Umbilical cord (tissue), 1 donor: ENCODE measurements at regions not wholly inside any gene's neighbourhood (a gene's known extent, or its start where the extent isn't known, plus 50 kb on each side); places are given as distances from the start of the nearest gene placed in this dataset.
"Not testable (repeated sequence)": the region's sequence is repeated elsewhere in the genome, so short reads cannot be mapped to it uniquely, and the experiment has no call there.

Experiments
- DNase-seq: peaks from one replicate; pipeline ENCODE4 v3.0.0-alpha.2; 2015; ENCODE audit warnings: low spot score

GRCh38 chr7:97234494-97234893, 117.0 kb downstream of the SDHAF3 start:
- DNase-seq: not testable (repeated sequence)

GRCh38 chr7:97246317-97246716, 128.8 kb downstream of the SDHAF3 start:
- no peak for DNase-seq

GRCh38 chr7:97258187-97258586, 140.7 kb downstream of the SDHAF3 start:
- DNase-seq: not testable (repeated sequence)

GRCh38 chr7:97269741-97270140, 152.2 kb downstream of the SDHAF3 start:
- DNase-seq: no peak

GRCh38 chr7:97270280-97270679, 152.8 kb downstream of the SDHAF3 start:
- no peak for DNase-seq

GRCh38 chr7:97271619-97272018, 154.1 kb downstream of the SDHAF3 start:
- DNase-seq: no peak

GRCh38 chr7:97272237-97272975, 154.9 kb downstream of the SDHAF3 start:
- DNase-seq: no peak

GRCh38 chr7:97275475-97275874, 158.0 kb downstream of the SDHAF3 start:
- no peak for DNase-seq

GRCh38 chr7:97280950-97281349, 163.5 kb downstream of the SDHAF3 start:
- DNase-seq: no peak

- DNase-seq: no peak
These were observed 167.8 kb downstream of the SDHAF3 start for GRCh38 chr7:97285348-97285747.

- no peak for DNase-seq
These were observed 175.5 kb downstream of the SDHAF3 start for GRCh38 chr7:97293031-97293430.

GRCh38 chr7:97298561-97298960, 181.1 kb downstream of the SDHAF3 start:
- no peak for DNase-seq

GRCh38 chr7:97305589-97305988, 188.1 kb downstream of the SDHAF3 start:
- DNase-seq: no peak

- no peak for DNase-seq
These were observed 190.1 kb downstream of the SDHAF3 start for GRCh38 chr7:97307521-97308108.

- no peak for DNase-seq
These were observed 196.4 kb downstream of the SDHAF3 start for GRCh38 chr7:97313900-97314299.

GRCh38 chr7:97317575-97317974, 200.1 kb downstream of the SDHAF3 start:
- no peak for DNase-seq

- not testable (repeated sequence) for DNase-seq
These were observed 212.4 kb downstream of the SDHAF3 start for GRCh38 chr7:97329871-97330270.

GRCh38 chr7:97337849-97338248, 220.4 kb downstream of the SDHAF3 start:
- no peak for DNase-seq

GRCh38 chr7:97342512-97342911, 225.0 kb downstream of the SDHAF3 start:
- no peak for DNase-seq

- no peak for DNase-seq
These were observed 228.9 kb downstream of the SDHAF3 start for GRCh38 chr7:97346349-97346748.

- no peak for DNase-seq
These were observed 234.0 kb downstream of the SDHAF3 start for GRCh38 chr7:97351488-97351887.

- DNase-seq: no peak
These were observed 240.0 kb downstream of the SDHAF3 start for GRCh38 chr7:97357459-97357858.

- DNase-seq: no peak
These were observed 255.4 kb downstream of the SDHAF3 start for GRCh38 chr7:97372882-97373281.

GRCh38 chr7:97373736-97374135, 256.2 kb downstream of the SDHAF3 start:
- DNase-seq: no peak
